Loucy (cell line): ENCODE measurements at regions not wholly inside any gene's neighbourhood (a gene's known extent, or its start where the extent isn't known, plus 50 kb on each side); places are given as distances from the start of the nearest gene placed in this dataset.

Experiments used
- H2AFZ ChIP-seq: fragments of 200-600 bp; sonication (generic); 2 replicates; pipeline ENCODE4 v1.6.0; 2016; ENCODE audit warnings: antibody characterized with exemption, mild to moderate bottlenecking, low read length, moderate library complexity
- H3F3A ChIP-seq: fragments of 200-600 bp; 2 replicates; pipeline ENCODE4 v1.6.0; 2016; ENCODE audit warnings: antibody characterized with exemption, low read depth, mild to moderate bottlenecking
- H3K27me3 ChIP-seq: fragments of 200-600 bp; sonication (generic); 2 replicates; pipeline ENCODE4 v1.6.1; 2014; ENCODE audit warnings: low read length, mild to moderate bottlenecking; ENCODE audit not compliant: insufficient read depth, poor library complexity, severe bottlenecking
- H3K36me3 ChIP-seq: fragments of 200-600 bp; sonication (generic); 2 replicates; pipeline ENCODE4 v1.6.1; 2016; ENCODE audit warnings: low read length; ENCODE audit not compliant: insufficient read depth
- H3K4me1 ChIP-seq: fragments of 200-600 bp; sonication (generic); 2 replicates; pipeline ENCODE4 v1.5.1; 2014; ENCODE audit warnings: low read length, mild to moderate bottlenecking; ENCODE audit not compliant: insufficient read depth, poor library complexity, severe bottlenecking
- H3K4me2 ChIP-seq: fragments of 200-600 bp; sonication (generic); 2 replicates; pipeline ENCODE4 v1.6.0; 2014; ENCODE audit warnings: antibody characterized with exemption, low read length, low read depth, mild to moderate bottlenecking; ENCODE audit not compliant: poor library complexity, severe bottlenecking
- H3K4me3 ChIP-seq: fragments of 200-600 bp; sonication (generic); 2 replicates; pipeline ENCODE4 v1.5.1; 2014; ENCODE audit warnings: low read length, mild to moderate bottlenecking, mixed read lengths; ENCODE audit not compliant: poor library complexity, severe bottlenecking
- H3K79me2 ChIP-seq: fragments of 200-600 bp; sonication (generic); 2 replicates; pipeline ENCODE4 v1.6.1; 2014; ENCODE audit warnings: low read length; ENCODE audit not compliant: insufficient read depth
- H3K9ac ChIP-seq: fragments of 200-600 bp; sonication (generic); 2 replicates; pipeline ENCODE4 v1.6.0; 2014; ENCODE audit warnings: mild to moderate bottlenecking, low read depth, low read length, moderate library complexity; ENCODE audit not compliant: poor library complexity, severe bottlenecking
- H3K9me2 ChIP-seq: fragments of 200-600 bp; sonication (generic); replicated peaks from 2 replicates; pipeline ENCODE4 v1.6.1; 2016; ENCODE audit warnings: low read depth, low read length, mixed read lengths
- H3K9me3 ChIP-seq: fragments of 200-600 bp; sonication (generic); 2 replicates; pipeline ENCODE4 v1.6.1; 2014; ENCODE audit warnings: mild to moderate bottlenecking, antibody characterized with exemption, low read length, low read depth; ENCODE audit not compliant: insufficient read depth
- H4K20me1 ChIP-seq: fragments of 200-600 bp; sonication (generic); 2 replicates; pipeline ENCODE4 v1.6.0; 2014; ENCODE audit warnings: antibody characterized with exemption, low read length, mild to moderate bottlenecking; ENCODE audit not compliant: insufficient read depth, poor library complexity, severe bottlenecking
- CTCF ChIP-seq: fragments of 200-600 bp; sonication (generic); conservative IDR thresholded peaks from 2 replicates; pipeline ENCODE4 v1.5.1; 2014; ENCODE audit warnings: mild to moderate bottlenecking, antibody characterized with exemption, low read length
- EZH2phosphoT487 ChIP-seq: fragments of 200-600 bp; IDR thresholded peaks from 2 replicates; pipeline ENCODE4 v1.6.1; 2018; ENCODE audit warnings: antibody characterized with exemption, mild to moderate bottlenecking, moderate library complexity, borderline replicate concordance

- Histone ChIP-seq H4K20me1 (no peaks in the 10 kb centered on the region), H3F3A (no peaks in the 10 kb centered on the region), H2AFZ (no peak overlapping the region), H3K4me3 (no peak overlapping the region), H3K4me1 (peaks cover 8% of the 10 kb centered on the region), H3K9me2 (no peaks in the 10 kb centered on the region), H3K79me2 (no peaks in the 10 kb centered on the region), H3K4me2 (no peak overlapping the region), H3K36me3 (peaks cover 5% of the 10 kb centered on the region; the same call in 1 of the 2 replicates), H3K9me3 (no peaks in the 10 kb centered on the region), H3K27me3 (no peaks in the 10 kb centered on the region), H3K9ac (no peak overlapping the region)
- TF ChIP-seq CTCF (no peak), EZH2phosphoT487 (no peak)
These were observed 52.0 kb upstream of the TINAGL1 start for GRCh38 chr1:31524186-31524901.
